Astrocyte (in vitro differentiated cells and primary cell): ENCODE measurements at regions not wholly inside any gene's neighbourhood (a gene's known extent, or its start where the extent isn't known, plus 50 kb on each side); places are given as distances from the start of the nearest gene placed in this dataset.

Experiments used
- CTCF ChIP-seq: IDR thresholded peaks from 2 replicates; pipeline ENCODE4 v1.5.1; 2011; ENCODE audit warnings: low read depth, mild to moderate bottlenecking, inconsistent platforms, low read length, moderate library complexity; ENCODE audit not compliant: insufficient read depth
- EZH2 ChIP-seq: IDR thresholded peaks from 2 replicates; pipeline ENCODE4 v1.6.1; 2012; ENCODE audit warnings: mild to moderate bottlenecking, low read length, inconsistent platforms; ENCODE audit not compliant: insufficient read depth

GRCh38 chr14:94690896-94691659 is 78.8 kb downstream of the GSC start:
- TF ChIP-seq CTCF (no peak), EZH2 (no peak)
